ENCODE measurements at regions not wholly inside any gene's neighbourhood (a gene's known extent, or its start where the extent isn't known, plus 50 kb on each side); places are given as distances from the start of the nearest gene placed in this dataset.

- no peaks in the 10 kb centered on the region for H3K4me1 Mint-ChIP-seq
- no peak overlapping the region for H3K4me3 Mint-ChIP-seq
- no peak for DNase-seq
These were observed 153.3 kb upstream of the TENT5D start for GRCh38 chrX:80266979-80267378.

GRCh38 chrX:80267790-80268189, 152.5 kb upstream of the TENT5D start:
- ATAC-seq = no peak
- DNase-seq = no peak
- no peaks in the 10 kb centered on the region for H3K27me3 Mint-ChIP-seq
- no peaks in the 10 kb centered on the region for H3K4me1 Mint-ChIP-seq
- no peaks in the 10 kb centered on the region for H3K9me3 Mint-ChIP-seq
- H3K27ac Mint-ChIP-seq = no peak overlapping the region
- no peak overlapping the region for H3K4me3 Mint-ChIP-seq

More at GRCh38 chrX:80266979-80267378, 153.3 kb upstream of the TENT5D start:
- H3K27me3 Mint-ChIP-seq = no peaks in the 10 kb centered on the region
- ATAC-seq = no peak
- no peak overlapping the region for H3K27ac Mint-ChIP-seq
- H3K9me3 Mint-ChIP-seq = no peaks in the 10 kb centered on the region

DNA sequence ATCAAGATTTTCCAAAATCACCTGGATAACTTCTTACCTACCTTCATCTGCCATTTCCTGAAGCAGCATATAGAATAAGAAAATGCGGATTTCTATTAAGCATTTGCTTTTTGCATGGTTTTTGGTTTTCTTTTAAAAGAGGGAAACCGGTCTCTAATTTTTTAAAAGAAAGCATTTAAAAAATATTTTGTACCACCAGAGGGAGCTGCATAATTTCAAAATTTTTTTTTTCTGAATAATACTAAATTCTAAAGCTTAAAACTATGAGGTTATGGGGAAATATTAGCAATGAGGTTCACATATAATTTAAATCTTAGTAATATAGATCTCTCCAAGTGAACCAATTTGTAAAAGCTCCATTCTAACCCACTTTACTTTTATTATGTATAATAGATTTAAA, 137.7 kb upstream of the TENT5D start:
- Mint-ChIP-seq H3K27me3 (no peaks in the 10 kb centered on the region), H3K9me3 (no peaks in the 10 kb centered on the region), H3K27ac (no peak overlapping the region), H3K4me1 (no peaks in the 10 kb centered on the region), H3K4me3 (no peak overlapping the region)
- ATAC-seq (no peak), DNase-seq (no peak)

DNA sequence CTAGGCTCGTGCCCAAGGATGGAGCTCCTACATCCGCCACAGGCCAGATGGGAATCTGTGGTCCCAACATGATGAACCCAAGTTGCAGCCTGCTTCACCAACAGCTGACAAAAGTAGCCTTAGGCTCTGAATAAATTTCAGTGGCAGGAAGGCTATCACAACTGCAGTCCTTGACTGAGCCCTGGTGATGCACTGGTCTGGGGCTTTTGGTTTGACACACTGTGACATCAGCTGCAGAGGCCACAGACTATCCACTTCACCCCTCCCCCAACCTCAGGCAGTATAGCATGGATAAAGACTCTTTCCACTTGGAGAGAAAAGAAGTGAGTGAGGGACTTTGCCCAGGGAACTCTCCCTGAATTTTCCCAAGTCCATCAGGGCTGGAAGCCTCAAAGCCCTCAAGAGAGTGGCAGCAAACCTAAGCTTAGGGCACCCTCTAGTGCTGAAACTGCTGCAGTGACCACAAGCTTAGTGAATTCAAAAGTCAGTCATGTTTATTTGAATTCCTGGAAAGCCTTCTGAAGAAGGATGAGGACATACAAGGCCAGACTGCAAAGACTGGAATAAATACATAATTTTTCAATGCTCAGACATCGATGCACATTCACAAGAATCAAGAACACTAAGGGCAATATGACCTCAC, 135.0 kb upstream of the TENT5D start:
- ATAC-seq (no peak), DNase-seq (no peak)
- Mint-ChIP-seq H3K4me1 (no peaks in the 10 kb centered on the region), H3K4me3 (no peak overlapping the region), H3K9me3 (no peaks in the 10 kb centered on the region), H3K27me3 (no peaks in the 10 kb centered on the region), H3K27ac (no peak overlapping the region)

DNA sequence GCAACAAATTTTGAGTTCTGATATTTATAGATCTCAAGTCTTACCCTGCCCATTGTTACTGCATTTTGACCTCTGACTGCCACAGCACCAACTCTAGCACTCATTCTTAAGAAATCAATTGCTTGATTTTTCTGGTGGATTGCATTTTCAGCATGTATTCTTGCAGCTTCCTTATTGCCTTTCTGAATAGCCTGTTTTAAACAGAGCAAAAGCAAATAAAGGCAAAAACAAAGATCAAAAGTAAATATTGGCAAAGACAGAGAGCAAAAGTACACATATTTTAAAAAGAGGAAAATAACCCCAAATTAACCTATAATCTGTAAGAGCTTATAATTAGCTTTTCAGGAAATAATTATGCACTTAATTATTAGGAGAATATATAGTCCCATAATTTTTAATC, 129.4 kb upstream of the TENT5D start:
- no peak overlapping the region for H3K27ac Mint-ChIP-seq
- H3K27me3 Mint-ChIP-seq = no peaks in the 10 kb centered on the region
- DNase-seq (no peak), ATAC-seq (no peak)
- H3K9me3 Mint-ChIP-seq = peaks cover 6 to 10% of the 10 kb centered on the region in 2 donors
- no peak overlapping the region for H3K4me3 Mint-ChIP-seq
- H3K4me1 Mint-ChIP-seq = no peaks in the 10 kb centered on the region

GRCh38 chrX:80293354-80293753, 126.9 kb upstream of the TENT5D start:
- H3K4me1 Mint-ChIP-seq = no peaks in the 10 kb centered on the region
- peak overlapping the region in 1 of 2 donors; percentile 33 for H3K27ac Mint-ChIP-seq
- H3K27me3 Mint-ChIP-seq = no peaks in the 10 kb centered on the region
- DNase-seq (no peak), ATAC-seq (no peak)
- no peak overlapping the region for H3K4me3 Mint-ChIP-seq
- peaks cover 6 to 14% of the 10 kb centered on the region in 2 donors for H3K9me3 Mint-ChIP-seq

DNA sequence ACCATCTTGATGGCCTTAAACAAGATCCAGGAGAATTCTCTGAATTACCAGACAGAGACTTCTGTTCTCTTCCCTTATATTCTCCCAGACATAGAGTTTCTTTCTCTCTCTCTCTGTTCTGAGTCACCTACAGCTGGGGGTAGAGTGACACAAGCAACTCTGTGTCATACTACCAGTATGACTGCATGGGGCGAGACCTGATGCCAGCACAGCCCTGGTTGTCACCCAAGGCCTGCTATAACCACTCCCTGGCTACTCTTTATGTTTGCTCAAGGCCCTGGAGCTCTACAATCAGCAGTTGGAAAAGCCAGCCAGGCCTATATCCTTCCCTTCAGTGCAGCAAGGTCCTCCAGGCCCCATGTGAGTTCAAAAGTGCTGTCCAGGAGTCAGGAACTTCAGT, 114.2 kb upstream of the TENT5D start:
- ATAC-seq (no peak), DNase-seq (no peak)
- no peak overlapping the region for H3K4me3 Mint-ChIP-seq

GRCh38 chrX:80312448-80312847, 107.8 kb upstream of the TENT5D start:
- peak overlapping the region in 1 of 2 donors; percentile 68 for H3K27ac Mint-ChIP-seq
- no peaks in the 10 kb centered on the region for H3K9me3 Mint-ChIP-seq
- no peak for DNase-seq
- no peaks in the 10 kb centered on the region for H3K27me3 Mint-ChIP-seq
- H3K4me3 Mint-ChIP-seq = no peak overlapping the region
- ATAC-seq = no peak
- no peaks in the 10 kb centered on the region for H3K4me1 Mint-ChIP-seq

More for the DNA sequence above, 114.2 kb upstream of the TENT5D start:
- no peak overlapping the region for H3K27ac Mint-ChIP-seq
- no peaks in the 10 kb centered on the region for H3K27me3 Mint-ChIP-seq
- H3K4me1 Mint-ChIP-seq = no peaks in the 10 kb centered on the region
- H3K9me3 Mint-ChIP-seq = peaks cover 0 to 15% of the 10 kb centered on the region in 2 donors

- Mint-ChIP-seq H3K4me3 (no peak overlapping the region), H3K27me3 (no peaks in the 10 kb centered on the region)
- no peak for DNase-seq
These were observed 103.7 kb upstream of the TENT5D start for GRCh38 chrX:80316526-80316925.

DNA sequence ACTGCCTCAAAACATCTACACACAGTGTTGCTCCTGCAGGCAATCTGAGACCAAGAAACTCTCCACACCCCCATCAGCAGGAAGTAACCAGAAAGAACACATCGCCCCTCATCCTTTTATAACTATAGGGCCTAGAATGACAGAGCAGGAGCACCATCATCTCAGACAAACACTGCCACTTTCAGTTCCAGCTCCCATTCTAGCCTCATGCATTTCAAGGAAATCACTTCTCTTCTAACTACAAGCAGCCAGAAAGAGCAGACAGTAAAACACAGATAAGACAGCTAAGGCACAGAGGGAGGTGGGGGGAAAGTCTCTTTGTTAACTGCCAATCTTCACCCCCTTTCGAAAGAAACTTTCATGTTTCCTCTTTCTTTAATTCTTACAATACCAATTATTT, 102.6 kb upstream of the TENT5D start:
- DNase-seq = no peak
- ATAC-seq = no peak
- H3K4me3 Mint-ChIP-seq = no peak overlapping the region
- peaks cover 4 to 22% of the 10 kb centered on the region in 2 donors for H3K9me3 Mint-ChIP-seq
- H3K27ac Mint-ChIP-seq = no peak overlapping the region
- H3K4me1 Mint-ChIP-seq = no peaks in the 10 kb centered on the region
- H3K27me3 Mint-ChIP-seq = no peaks in the 10 kb centered on the region

More at GRCh38 chrX:80316526-80316925, 103.7 kb upstream of the TENT5D start:
- Mint-ChIP-seq H3K4me1 (no peaks in the 10 kb centered on the region), H3K27ac (no peak overlapping the region), H3K9me3 (peaks cover 4 to 11% of the 10 kb centered on the region in 2 donors)
- ATAC-seq = no peak

DNA sequence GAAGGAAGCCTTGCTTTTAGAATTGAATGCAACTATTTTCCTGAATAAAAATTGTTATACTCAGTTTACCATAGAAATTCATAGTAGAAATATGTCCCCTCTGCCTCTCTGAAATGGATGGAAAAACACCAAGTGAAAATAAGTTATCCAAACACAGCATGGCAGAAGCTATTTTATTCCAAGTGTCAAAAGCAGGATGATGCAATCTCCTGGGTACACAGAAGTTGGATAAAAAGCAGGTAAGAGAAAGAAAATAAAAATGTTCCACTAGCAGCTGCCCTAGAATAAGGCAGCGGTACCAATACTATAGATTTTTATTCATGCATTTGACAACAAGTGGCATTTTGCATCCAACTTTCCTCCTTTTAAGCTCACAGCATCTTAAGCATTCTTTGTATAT, 89.0 kb upstream of the TENT5D start:
- DNase-seq (no peak), ATAC-seq (no peak)
- Mint-ChIP-seq H3K9me3 (no peaks in the 10 kb centered on the region), H3K27me3 (no peaks in the 10 kb centered on the region), H3K4me3 (no peak overlapping the region), H3K4me1 (no peaks in the 10 kb centered on the region), H3K27ac (no peak overlapping the region)

- no peak for ATAC-seq
- no peak overlapping the region for H3K27ac Mint-ChIP-seq
- H3K27me3 Mint-ChIP-seq = no peaks in the 10 kb centered on the region
- no peak for DNase-seq
- no peaks in the 10 kb centered on the region for H3K4me1 Mint-ChIP-seq
- peak overlapping the region; percentile 18 to 32 for H3K4me3 Mint-ChIP-seq
- no peaks in the 10 kb centered on the region for H3K9me3 Mint-ChIP-seq
These were observed 85.7 kb upstream of the TENT5D start for GRCh38 chrX:80334583-80334982.

GRCh38 chrX:80335062-80335830, 85.0 kb upstream of the TENT5D start:
- Mint-ChIP-seq H3K27ac (peak overlapping the region in 1 of 2 donors; percentile 65), H3K4me3 (peak overlapping the region; percentile 18 to 32), H3K4me1 (no peaks in the 10 kb centered on the region), H3K9me3 (no peaks in the 10 kb centered on the region), H3K27me3 (no peaks in the 10 kb centered on the region)
- DNase-seq = no peak
- no peak for ATAC-seq

- DNase-seq (no peak), ATAC-seq (no peak)
- H3K27me3 Mint-ChIP-seq = no peaks in the 10 kb centered on the region
- H3K4me3 Mint-ChIP-seq = no peak overlapping the region
- H3K4me1 Mint-ChIP-seq = no peaks in the 10 kb centered on the region
- no peak overlapping the region for H3K27ac Mint-ChIP-seq
- H3K9me3 Mint-ChIP-seq = peaks cover 0 to 8% of the 10 kb centered on the region in 2 donors
These were observed 65.2 kb upstream of the TENT5D start for GRCh38 chrX:80354966-80355465.
